Progenitor cell of endocrine pancreas (in vitro differentiated cells): ENCODE measurements at regions not wholly inside any gene's neighbourhood (a gene's known extent, or its start where the extent isn't known, plus 50 kb on each side); places are given as distances from the start of the nearest gene placed in this dataset.

Source experiments
- DNase-seq: peaks from one replicate; pipeline ENCODE4 v3.0.0; 2021; ENCODE audit warnings: low spot score; ENCODE audit not compliant: unreplicated experiment
- H3K27ac Mint-ChIP-seq: 2 replicates; pipeline ENCODE4 v1.8.0; 2021; ENCODE audit warnings: mild to moderate bottlenecking, moderate library complexity, mixed read lengths
- H3K27me3 Mint-ChIP-seq: 2 replicates; pipeline ENCODE4 v1.8.0; 2021; ENCODE audit warnings: mixed read lengths
- H3K36me3 Mint-ChIP-seq: 2 replicates; pipeline ENCODE4 v1.8.0; 2022; ENCODE audit warnings: mixed read lengths; ENCODE audit not compliant: insufficient read depth
- H3K4me1 Mint-ChIP-seq: 2 replicates; pipeline ENCODE4 v1.8.0; 2021; ENCODE audit warnings: low read depth, mixed read lengths
- H3K4me3 Mint-ChIP-seq: 2 replicates; pipeline ENCODE4 v1.8.0; 2021; ENCODE audit warnings: low read depth, mild to moderate bottlenecking, moderate library complexity, mixed read lengths
- H3K9me3 Mint-ChIP-seq: 2 replicates; pipeline ENCODE4 v1.8.0; 2021; ENCODE audit warnings: low read depth, mixed read lengths
- TF ChIP-seq, protein P1 (sequence below): fragments of 200-600 bp; sonication (generic); IDR thresholded peaks from one replicate; pipeline ENCODE4 v1.5.0; 2021; ENCODE audit warnings: antibody characterized with exemption, mild to moderate bottlenecking; ENCODE audit not compliant: unreplicated experiment

DNA sequence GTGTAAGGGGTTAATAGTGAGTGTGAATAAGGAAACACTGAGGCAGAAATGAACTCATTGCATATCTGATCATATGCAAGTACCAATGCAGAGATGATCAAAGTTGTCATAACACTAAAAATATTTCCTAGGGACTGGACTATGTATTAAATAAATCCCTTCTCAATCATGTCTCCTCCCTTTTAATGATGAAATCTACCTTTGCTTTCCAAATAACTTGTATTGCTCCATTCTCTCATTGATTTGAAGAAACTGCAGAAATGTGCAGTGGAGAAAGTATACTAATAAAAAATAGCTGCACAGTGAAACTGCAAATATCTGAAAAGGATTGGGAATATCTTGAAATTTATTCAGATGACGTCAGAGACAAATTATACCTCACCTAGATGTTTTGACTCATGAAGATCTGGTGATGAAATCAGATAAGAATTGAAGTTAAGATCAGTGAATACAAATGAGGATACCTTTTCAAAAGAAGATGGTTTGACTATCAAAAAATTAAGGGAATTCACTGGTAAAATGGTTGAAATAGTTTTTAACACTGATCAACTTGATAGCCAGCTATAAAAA, 1264.9 kb upstream of the USP15 start:
- Mint-ChIP-seq H3K4me3 (no peak overlapping the region), H3K4me1 (no peaks in the 10 kb centered on the region)
- DNase-seq: no peak

DNA sequence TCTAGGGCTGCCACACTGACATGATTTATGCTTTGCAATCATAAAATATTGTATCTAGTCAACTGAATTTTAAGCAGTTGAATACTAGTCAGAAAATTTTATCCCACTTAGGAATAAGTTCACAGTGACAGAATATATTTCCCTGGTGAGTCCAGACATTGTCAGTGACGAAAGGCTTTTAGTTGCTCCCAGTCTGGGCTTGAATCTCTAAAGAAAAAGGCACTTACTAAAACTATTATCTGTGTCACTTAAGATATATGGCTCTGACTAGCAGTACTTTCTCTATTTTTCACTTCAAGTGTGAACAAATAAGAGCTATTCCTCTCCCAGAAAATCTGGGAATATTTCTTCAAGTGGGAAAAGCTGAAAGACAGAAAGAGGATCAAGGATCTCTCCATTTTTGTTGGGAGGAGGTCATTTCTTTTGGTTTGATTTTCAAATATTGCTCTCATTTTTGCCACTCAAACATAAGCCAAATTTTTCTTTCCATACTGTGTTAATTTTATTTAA, 1262.3 kb upstream of the USP15 start:
- Mint-ChIP-seq H3K9me3 (peaks cover 5% of the 10 kb centered on the region), H3K4me1 (no peaks in the 10 kb centered on the region), H3K4me3 (no peak overlapping the region), H3K36me3 (no peaks in the 10 kb centered on the region), H3K27ac (no peak overlapping the region), H3K27me3 (no peaks in the 10 kb centered on the region)
- TF ChIP-seq, protein P1, sequence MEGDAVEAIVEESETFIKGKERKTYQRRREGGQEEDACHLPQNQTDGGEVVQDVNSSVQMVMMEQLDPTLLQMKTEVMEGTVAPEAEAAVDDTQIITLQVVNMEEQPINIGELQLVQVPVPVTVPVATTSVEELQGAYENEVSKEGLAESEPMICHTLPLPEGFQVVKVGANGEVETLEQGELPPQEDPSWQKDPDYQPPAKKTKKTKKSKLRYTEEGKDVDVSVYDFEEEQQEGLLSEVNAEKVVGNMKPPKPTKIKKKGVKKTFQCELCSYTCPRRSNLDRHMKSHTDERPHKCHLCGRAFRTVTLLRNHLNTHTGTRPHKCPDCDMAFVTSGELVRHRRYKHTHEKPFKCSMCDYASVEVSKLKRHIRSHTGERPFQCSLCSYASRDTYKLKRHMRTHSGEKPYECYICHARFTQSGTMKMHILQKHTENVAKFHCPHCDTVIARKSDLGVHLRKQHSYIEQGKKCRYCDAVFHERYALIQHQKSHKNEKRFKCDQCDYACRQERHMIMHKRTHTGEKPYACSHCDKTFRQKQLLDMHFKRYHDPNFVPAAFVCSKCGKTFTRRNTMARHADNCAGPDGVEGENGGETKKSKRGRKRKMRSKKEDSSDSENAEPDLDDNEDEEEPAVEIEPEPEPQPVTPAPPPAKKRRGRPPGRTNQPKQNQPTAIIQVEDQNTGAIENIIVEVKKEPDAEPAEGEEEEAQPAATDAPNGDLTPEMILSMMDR: no peak
- no peak for DNase-seq

More for the DNA sequence above, 1264.9 kb upstream of the USP15 start:
- TF ChIP-seq, protein P1: no peak
- Mint-ChIP-seq H3K9me3 (no peaks in the 10 kb centered on the region), H3K27me3 (no peaks in the 10 kb centered on the region), H3K27ac (no peak overlapping the region), H3K36me3 (no peaks in the 10 kb centered on the region)

DNA sequence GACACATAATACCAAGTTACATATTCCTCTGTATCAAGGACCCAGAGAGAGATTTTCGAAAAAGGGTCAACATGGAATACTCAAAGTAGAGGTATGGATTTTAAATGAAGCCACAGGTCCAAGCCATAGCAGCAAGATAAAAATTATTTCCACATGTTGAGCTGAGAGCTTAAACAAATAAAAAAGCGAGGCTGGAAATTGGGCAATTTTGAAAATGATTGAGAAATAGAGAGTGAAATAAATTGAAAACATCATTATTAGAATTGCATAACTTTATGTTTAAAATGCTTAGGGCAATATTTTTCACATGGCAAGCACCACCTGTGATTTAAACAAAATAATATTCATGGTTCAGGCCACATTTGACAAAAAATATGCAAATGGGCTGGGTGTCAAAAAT, 1251.0 kb upstream of the USP15 start:
- Mint-ChIP-seq H3K27ac (no peak overlapping the region), H3K9me3 (no peaks in the 10 kb centered on the region), H3K4me1 (no peaks in the 10 kb centered on the region), H3K27me3 (no peaks in the 10 kb centered on the region), H3K36me3 (no peaks in the 10 kb centered on the region), H3K4me3 (no peak overlapping the region)
- TF ChIP-seq, protein P1: no peak
- no peak for DNase-seq

DNA sequence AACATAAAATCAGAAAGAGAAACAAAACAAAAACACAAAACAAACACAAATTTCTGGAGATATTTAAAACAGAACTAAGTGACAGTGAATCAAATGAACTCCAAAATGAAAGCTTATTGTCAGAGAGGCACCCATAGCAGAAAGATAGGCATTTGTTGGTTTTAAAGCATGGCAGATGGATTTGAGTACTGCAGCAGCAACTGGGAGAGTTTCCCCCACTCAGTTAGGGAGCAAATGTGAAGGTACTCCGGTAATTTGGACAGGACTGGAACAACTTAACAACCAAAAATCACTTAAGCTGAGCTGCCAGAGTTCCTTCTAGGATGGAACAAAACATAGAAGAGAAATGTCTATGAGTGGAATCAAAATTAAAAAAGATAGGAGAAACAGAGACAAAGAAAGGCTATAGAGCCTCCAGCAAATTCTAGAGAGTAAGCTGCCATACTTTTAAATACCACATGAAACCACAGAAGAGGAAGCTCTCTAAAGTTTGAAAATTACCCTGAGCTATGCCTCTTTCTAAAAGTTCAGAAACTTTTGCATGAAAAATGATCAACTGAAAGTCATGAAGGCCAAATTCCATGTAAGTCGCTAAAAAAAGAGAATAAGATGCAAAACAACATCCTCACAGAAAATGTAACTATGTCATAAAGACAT, 1248.3 kb upstream of the USP15 start:
- Mint-ChIP-seq H3K9me3 (no peaks in the 10 kb centered on the region), H3K27ac (no peak overlapping the region), H3K4me1 (no peaks in the 10 kb centered on the region), H3K27me3 (no peaks in the 10 kb centered on the region), H3K36me3 (no peaks in the 10 kb centered on the region), H3K4me3 (no peak overlapping the region)
- no peak for DNase-seq
- TF ChIP-seq, protein P1: no peak

DNA sequence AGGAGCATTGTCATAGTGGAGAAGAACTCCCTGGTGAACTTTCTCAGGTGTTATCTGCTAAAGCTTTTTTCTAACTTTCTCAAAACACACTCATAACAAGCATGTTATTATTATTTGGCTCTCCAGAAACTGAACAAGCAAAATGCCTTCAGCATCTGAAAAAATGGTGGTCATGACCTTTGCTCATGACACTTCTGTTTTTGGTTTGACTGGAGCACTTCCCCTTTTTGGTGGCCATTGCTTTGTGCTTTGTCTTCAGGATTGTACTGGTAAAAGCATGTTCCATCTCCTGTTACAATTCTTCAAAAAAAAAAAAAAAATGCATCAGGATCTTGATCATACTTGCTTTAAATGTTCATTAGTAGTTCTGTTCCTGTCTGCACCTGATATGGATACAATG, 1241.6 kb upstream of the USP15 start:
- Mint-ChIP-seq H3K4me3 (no peak overlapping the region), H3K9me3 (peaks cover 19% of the 10 kb centered on the region), H3K27ac (no peak overlapping the region), H3K36me3 (no peaks in the 10 kb centered on the region), H3K27me3 (no peaks in the 10 kb centered on the region), H3K4me1 (no peaks in the 10 kb centered on the region)
- TF ChIP-seq, protein P1: no peak
- DNase-seq: no peak
